HG02885 (cell line): ENCODE measurements at regions not wholly inside any gene's neighbourhood (a gene's known extent, or its start where the extent isn't known, plus 50 kb on each side); places are given as distances from the start of the nearest gene placed in this dataset.
"Not testable (repeated sequence)": the region's sequence is repeated elsewhere in the genome, so short reads cannot be mapped to it uniquely, and the experiment has no call there.

Source experiments
- ATAC-seq: cut with Tn5 transposase; IDR thresholded peaks from one replicate; pipeline ENCODE4 v1.9.1; 2021; ENCODE audit warnings: mild to moderate bottlenecking; ENCODE audit not compliant: unreplicated experiment, poor library complexity

- no peak for ATAC-seq
These were observed 201.2 kb upstream of the HAND2 start for GRCh38 chr4:173731257-173731656.

- ATAC-seq: no peak
These were observed 192.0 kb upstream of the HAND2 start for GRCh38 chr4:173722075-173722474.

- not testable (repeated sequence) for ATAC-seq
These were observed 188.5 kb upstream of the HAND2 start for GRCh38 chr4:173718504-173718903.

- no peak for ATAC-seq
These were observed 187.6 kb upstream of the HAND2 start for GRCh38 chr4:173717581-173717980.

DNA sequence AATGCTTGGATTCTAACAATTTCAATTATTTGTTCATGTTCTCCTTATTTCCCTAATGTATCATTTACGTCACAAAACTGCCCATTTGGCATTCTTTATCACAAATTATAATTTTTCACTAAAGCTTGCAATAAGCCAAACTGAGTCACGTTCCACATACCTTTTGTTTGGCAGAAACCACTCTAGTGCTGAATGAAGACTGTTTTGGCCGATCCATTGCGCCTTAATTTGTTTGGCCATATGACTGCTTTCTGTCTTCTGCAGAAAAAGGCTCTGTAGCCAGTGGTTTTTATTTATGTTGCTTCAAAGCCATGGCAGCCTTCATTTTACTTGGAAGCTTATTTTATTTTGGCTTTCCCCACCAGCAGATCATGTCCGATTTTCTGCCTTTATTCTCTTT lies 184.4 kb upstream of the HAND2 start:
- ATAC-seq: no peak

- no peak for ATAC-seq
These were observed 183.0 kb upstream of the HAND2 start for GRCh38 chr4:173713026-173713425.

GRCh38 chr4:173707658-173708419 lies 177.8 kb upstream of the HAND2 start:
- ATAC-seq: no peak

GRCh38 chr4:173704201-173704600 lies 174.2 kb upstream of the HAND2 start:
- ATAC-seq: no peak

DNA sequence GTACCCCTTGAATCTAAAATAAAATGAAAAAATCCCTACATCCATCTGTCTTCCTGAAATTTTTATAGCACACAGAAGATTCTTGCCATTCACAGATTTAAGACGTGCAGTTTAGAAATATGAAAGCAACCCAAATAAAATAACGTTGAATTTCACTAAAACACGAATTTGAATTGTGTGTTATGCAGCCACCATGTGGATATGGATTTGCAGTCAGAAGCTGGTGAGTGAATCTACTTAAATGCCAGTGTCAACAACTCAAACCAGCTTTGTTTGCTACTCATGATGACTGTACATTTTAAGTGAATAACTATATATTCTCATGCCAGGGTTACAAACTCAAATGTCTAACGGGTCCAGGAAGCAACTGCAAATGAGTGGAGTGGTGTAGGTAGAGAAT lies 173.0 kb upstream of the HAND2 start:
- ATAC-seq: no peak

- no peak for ATAC-seq
These were observed 170.6 kb upstream of the HAND2 start for GRCh38 chr4:173700650-173701049.

GRCh38 chr4:173699841-173700475 lies 169.9 kb upstream of the HAND2 start:
- no peak for ATAC-seq

- no peak for ATAC-seq
These were observed 168.7 kb upstream of the HAND2 start for GRCh38 chr4:173698557-173699262.

DNA sequence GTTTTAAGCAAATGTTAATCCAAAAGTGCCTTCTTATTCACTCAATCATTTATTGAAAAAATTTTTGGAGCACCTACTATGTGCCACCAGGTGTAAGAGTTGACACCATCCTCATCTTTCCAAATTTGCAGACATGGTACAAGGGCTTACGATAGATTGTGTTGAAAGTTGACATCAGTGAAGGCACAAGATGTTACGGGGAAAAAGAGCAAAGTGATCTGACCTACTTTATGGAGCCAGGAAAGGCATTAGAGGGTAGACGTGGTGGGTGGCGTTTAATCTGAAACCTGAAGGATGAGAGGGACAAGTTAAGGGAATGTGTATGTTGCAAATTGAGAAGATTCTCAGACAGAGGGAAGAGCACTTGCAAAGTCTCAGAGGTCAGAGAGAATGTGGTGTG lies 167.8 kb upstream of the HAND2 start:
- no peak for ATAC-seq

- ATAC-seq: no peak
These were observed 166.5 kb upstream of the HAND2 start for GRCh38 chr4:173696551-173696950.

DNA sequence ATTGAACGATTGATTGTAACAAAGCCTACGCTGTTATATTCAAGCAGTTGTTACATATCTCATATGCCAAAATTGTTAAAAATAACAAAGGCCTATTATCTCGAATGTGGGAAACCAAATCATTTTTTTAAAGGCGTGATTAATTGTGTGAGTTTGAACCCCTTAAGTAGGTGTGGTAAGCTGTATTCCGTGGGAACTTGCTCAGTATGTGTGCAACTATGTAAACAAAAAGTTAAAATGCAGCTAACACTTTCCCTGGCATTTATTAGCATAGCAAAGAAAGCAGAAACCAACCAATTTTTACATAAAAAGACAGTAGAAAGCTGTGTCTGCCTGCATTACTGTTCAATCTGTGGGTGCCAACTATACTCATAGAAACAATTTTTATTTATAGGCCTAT lies 166.0 kb upstream of the HAND2 start:
- ATAC-seq: no peak

DNA sequence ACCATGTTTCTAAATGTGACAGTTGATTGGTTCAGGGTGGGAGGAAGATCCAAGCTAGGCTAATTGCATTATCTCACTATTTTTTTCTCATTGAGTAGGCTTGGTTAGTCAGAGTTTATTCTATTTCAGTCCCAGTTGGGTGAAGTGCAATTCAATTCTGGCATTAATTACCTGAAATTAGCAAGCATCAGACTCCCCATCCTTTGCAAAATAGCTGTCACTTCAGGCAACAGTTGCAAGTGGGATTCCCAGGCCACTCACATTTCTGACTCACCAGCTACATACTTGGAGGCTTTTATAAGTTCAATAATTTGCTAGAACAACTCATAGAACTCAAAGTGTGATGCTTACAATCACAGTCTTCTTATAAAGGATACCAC lies 155.8 kb upstream of the HAND2 start:
- no peak for ATAC-seq

- ATAC-seq: no peak
These were observed 155.3 kb upstream of the HAND2 start for GRCh38 chr4:173685165-173685830.

- ATAC-seq: no peak
These were observed 154.2 kb upstream of the HAND2 start for GRCh38 chr4:173684223-173684622.

DNA sequence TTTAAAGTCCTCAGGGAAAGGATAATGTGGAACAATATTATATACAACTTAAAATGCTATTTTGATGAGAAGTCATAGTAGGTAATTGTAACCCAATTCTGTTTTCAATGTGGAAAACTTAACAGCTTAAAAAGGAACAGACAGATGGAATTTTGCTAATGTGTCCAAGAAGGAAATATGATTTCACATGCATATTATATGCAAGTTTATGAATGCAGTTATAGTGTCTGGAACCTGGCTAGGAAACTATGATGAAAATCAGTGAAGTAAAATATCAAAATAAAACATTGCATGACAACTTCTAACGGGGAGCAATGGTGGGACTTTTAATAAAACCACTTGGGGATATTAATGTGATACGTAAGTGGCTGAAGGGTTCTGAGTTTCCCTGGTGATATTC lies 152.6 kb upstream of the HAND2 start:
- no peak for ATAC-seq

DNA sequence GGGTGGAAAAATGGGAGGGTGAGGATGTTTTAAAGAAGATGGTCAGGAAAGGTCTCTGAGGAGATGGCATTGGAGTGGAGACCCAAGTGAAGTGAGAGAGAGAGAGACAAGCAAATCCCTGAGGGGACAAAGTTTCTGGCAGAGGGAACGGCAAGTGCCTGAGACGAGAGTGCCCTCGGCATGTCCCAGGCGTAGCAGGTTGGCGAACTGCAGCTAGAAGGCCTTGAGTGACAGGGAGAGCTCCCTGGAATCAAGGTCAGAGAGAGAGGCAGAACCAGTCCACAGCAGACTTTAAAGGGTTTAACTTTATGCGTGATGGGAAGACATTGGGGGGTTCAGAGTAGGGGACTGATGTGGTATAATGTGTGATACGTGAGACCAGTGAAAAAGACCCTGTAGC lies 150.2 kb upstream of the HAND2 start:
- no peak for ATAC-seq

DNA sequence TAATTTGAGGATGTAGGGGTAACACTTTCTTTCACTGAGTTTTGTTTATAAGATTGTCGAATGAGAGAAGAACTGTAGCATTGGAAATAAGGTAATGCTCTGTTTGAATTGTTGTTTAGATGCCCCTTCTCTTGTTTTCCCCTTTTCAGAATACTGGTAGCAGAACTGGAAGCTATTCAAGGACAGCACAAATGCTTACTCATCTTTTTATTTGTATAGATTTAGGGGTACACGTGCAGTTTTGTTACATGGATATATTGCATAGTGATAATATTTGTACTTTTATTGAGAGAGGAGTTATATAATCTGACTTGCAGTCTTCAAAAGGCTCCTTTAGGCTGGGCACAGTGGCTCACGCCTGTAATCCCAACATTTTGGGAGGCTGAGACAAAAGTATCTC lies 145.4 kb upstream of the HAND2 start:
- ATAC-seq: no peak
